Astrocyte (in vitro differentiated cells and primary cell): ENCODE measurements at regions not wholly inside any gene's neighbourhood (a gene's known extent, or its start where the extent isn't known, plus 50 kb on each side); places are given as distances from the start of the nearest gene placed in this dataset.
"Not testable (repeated sequence)": the region's sequence is repeated elsewhere in the genome, so short reads cannot be mapped to it uniquely, and the experiment has no call there.

Experiments
- DNase-seq: peaks from one replicate; pipeline ENCODE4 v3.0.0-alpha.2; 2010; ENCODE audit warnings: low read depth
- FAIRE-seq: peaks from 2 replicates; lab custom pipeline; 2011; peaks lifted over from hg19 to GRCh38; lab: Jason Lieb, UNC
- H2AFZ ChIP-seq: 2 replicates; pipeline ENCODE4 v1.6.0; 2012; ENCODE audit warnings: low read depth, low read length, inconsistent platforms
- H3K27ac ChIP-seq: 2 replicates; pipeline ENCODE4 v1.5.1; 2011; ENCODE audit warnings: low read depth, low read length, inconsistent platforms
- H3K27me3 ChIP-seq: 2 replicates; pipeline ENCODE4 v1.6.0; 2011; ENCODE audit warnings: low read length, inconsistent platforms; ENCODE audit not compliant: insufficient read depth
- H3K36me3 ChIP-seq: 2 replicates; pipeline ENCODE4 v1.5.1; 2011; ENCODE audit warnings: low read length, inconsistent platforms; ENCODE audit not compliant: insufficient read depth
- H3K4me1 ChIP-seq: 2 replicates; pipeline ENCODE4 v1.5.1; 2011; ENCODE audit warnings: low read length, inconsistent platforms; ENCODE audit not compliant: insufficient read depth
- H3K4me2 ChIP-seq: 2 replicates; pipeline ENCODE4 v1.6.0; 2012; ENCODE audit warnings: low read length, inconsistent platforms
- H3K4me3 ChIP-seq: 2 replicates; pipeline ENCODE4 v1.5.1; 2011; ENCODE audit warnings: low read depth, mild to moderate bottlenecking, low read length, inconsistent platforms; ENCODE audit not compliant: insufficient read depth
- H3K79me2 ChIP-seq: 2 replicates; pipeline ENCODE4 v1.6.0; 2012; ENCODE audit warnings: mild to moderate bottlenecking, low read length, inconsistent platforms; ENCODE audit not compliant: insufficient read depth
- H3K9ac ChIP-seq: 2 replicates; pipeline ENCODE4 v1.6.0; 2012; ENCODE audit warnings: mild to moderate bottlenecking, low read length, inconsistent platforms
- H3K9me3 ChIP-seq: 2 replicates; pipeline ENCODE4 v1.5.1; 2012; ENCODE audit warnings: low read depth, mild to moderate bottlenecking, low read length, inconsistent platforms; ENCODE audit not compliant: insufficient read depth
- H4K20me1 ChIP-seq: 2 replicates; pipeline ENCODE4 v1.6.0; 2012; ENCODE audit warnings: low read length, inconsistent platforms; ENCODE audit not compliant: insufficient read depth
- H3K27ac Mint-ChIP-seq: one replicate; pipeline ENCODE4 v1.8.0; 2021; ENCODE audit warnings: mild to moderate bottlenecking, mixed read lengths; ENCODE audit not compliant: unreplicated experiment
- H3K27me3 Mint-ChIP-seq: one replicate; pipeline ENCODE4 v1.8.0; 2021; ENCODE audit warnings: low read depth, mixed read lengths; ENCODE audit not compliant: unreplicated experiment
- H3K36me3 Mint-ChIP-seq: one replicate; pipeline ENCODE4 v1.8.0; 2021; ENCODE audit warnings: low read depth, mixed read lengths; ENCODE audit not compliant: unreplicated experiment
- H3K4me1 Mint-ChIP-seq: one replicate; pipeline ENCODE4 v1.8.0; 2021; ENCODE audit warnings: low read depth, mixed read lengths; ENCODE audit not compliant: unreplicated experiment
- H3K4me3 Mint-ChIP-seq: one replicate; pipeline ENCODE4 v1.8.0; 2021; ENCODE audit warnings: mild to moderate bottlenecking, moderate library complexity, mixed read lengths; ENCODE audit not compliant: unreplicated experiment
- H3K9me3 Mint-ChIP-seq: one replicate; pipeline ENCODE4 v1.8.0; 2021; ENCODE audit warnings: mild to moderate bottlenecking, mixed read lengths; ENCODE audit not compliant: unreplicated experiment
- EZH2 ChIP-seq: IDR thresholded peaks from 2 replicates; pipeline ENCODE4 v1.6.1; 2012; ENCODE audit warnings: mild to moderate bottlenecking, low read length, inconsistent platforms; ENCODE audit not compliant: insufficient read depth
- TF ChIP-seq, protein P1 (sequence below): IDR thresholded peaks from 2 replicates; pipeline ENCODE4 v1.5.1; 2011; ENCODE audit warnings: low read depth, mild to moderate bottlenecking, inconsistent platforms, low read length, moderate library complexity; ENCODE audit not compliant: insufficient read depth

DNA sequence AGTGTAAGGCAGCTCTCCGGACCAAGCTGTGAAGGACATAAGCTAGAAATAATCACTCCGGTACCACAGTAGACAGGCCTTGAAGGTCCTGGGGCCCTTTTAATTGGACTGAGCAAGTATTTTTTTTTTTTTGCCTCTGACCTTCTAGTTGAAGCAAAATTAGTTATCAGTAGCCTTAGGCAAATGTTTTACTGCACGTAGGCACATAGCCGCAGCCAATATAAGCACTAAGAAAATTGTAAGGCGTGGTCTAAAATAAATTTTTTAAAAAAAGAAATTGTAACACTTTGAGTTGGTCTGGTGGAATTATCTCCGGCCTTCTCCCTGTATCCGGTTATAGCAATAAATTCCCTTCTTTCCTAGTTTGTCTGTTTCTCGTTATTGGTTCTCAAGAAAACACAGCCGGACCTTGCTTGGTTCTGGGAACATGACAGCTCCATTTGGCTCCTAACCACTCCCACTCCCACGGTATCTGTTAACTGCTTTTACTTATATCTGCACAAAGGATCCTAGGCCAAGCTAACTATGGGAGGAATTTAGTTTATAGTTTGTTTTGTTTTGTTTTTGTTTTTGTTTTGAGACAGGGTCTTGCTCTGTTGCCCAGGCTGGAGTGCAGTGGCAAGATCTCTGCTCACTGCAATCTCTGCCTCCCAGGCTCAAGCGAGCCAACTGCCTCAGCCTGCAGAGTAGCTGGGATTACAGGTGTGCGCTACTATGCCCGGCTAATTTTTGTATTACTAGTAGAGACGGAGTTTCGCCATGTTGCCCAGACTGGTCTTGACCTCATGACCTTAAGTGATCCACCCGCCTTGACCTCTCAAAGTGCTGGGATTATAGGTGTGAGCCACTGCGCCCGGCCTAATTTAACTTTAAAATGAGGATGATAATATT lies 124.4 kb upstream of the KIF5B start:
- H3K4me3 Mint-ChIP-seq, result no peak overlapping the region
- H3K36me3 Mint-ChIP-seq, result no peaks in the 10 kb centered on the region
- no peak overlapping the region for H3K27ac Mint-ChIP-seq
- Histone ChIP-seq H3K9ac (no peak overlapping the region), H3K79me2 (no peaks in the 10 kb centered on the region), H3K9me3 (no peaks in the 10 kb centered on the region), H2AFZ (no peak overlapping the region), H3K36me3 (no peaks in the 10 kb centered on the region), H3K4me2 (no peak overlapping the region), H4K20me1 (no peaks in the 10 kb centered on the region), H3K27ac (no peak overlapping the region), H3K4me3 (no peak overlapping the region), H3K4me1 (no peaks in the 10 kb centered on the region), H3K27me3 (no peaks in the 10 kb centered on the region)
- FAIRE-seq (no peak), DNase-seq (no peak)
- no peak for TF ChIP-seq EZH2
- TF ChIP-seq, protein P1, sequence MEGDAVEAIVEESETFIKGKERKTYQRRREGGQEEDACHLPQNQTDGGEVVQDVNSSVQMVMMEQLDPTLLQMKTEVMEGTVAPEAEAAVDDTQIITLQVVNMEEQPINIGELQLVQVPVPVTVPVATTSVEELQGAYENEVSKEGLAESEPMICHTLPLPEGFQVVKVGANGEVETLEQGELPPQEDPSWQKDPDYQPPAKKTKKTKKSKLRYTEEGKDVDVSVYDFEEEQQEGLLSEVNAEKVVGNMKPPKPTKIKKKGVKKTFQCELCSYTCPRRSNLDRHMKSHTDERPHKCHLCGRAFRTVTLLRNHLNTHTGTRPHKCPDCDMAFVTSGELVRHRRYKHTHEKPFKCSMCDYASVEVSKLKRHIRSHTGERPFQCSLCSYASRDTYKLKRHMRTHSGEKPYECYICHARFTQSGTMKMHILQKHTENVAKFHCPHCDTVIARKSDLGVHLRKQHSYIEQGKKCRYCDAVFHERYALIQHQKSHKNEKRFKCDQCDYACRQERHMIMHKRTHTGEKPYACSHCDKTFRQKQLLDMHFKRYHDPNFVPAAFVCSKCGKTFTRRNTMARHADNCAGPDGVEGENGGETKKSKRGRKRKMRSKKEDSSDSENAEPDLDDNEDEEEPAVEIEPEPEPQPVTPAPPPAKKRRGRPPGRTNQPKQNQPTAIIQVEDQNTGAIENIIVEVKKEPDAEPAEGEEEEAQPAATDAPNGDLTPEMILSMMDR, result no peak
- H3K27me3 Mint-ChIP-seq, result no peaks in the 10 kb centered on the region
- no peaks in the 10 kb centered on the region for H3K4me1 Mint-ChIP-seq
- no peaks in the 10 kb centered on the region for H3K9me3 Mint-ChIP-seq

DNA sequence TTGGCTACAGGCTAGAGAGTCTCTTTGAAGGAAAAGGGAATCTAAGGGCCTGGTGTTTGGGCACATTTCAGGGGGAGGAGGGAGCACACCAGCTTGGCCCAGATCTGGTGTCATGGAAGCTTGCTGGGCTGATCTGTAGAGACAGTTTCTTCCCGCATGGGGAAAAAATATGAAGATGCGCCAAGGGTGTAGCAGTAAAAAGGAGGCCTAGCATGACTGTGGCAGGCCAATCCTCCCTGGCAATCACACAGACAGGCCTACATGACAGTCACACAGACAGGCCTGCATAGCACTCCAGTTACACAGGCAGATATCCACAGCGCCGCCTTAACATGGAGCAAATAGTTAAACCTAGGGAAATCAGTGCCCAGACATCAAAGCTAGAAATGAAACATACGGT lies 123.6 kb upstream of the KIF5B start:
- TF ChIP-seq, protein P1, result no peak
- no peak for TF ChIP-seq EZH2
- no peaks in the 10 kb centered on the region for H3K4me1 ChIP-seq
- H2AFZ ChIP-seq, result no peak overlapping the region
- H3K4me3 Mint-ChIP-seq, result no peak overlapping the region
- H3K36me3 Mint-ChIP-seq, result no peaks in the 10 kb centered on the region
- H3K4me1 Mint-ChIP-seq, result no peaks in the 10 kb centered on the region
- no peak overlapping the region for H3K27ac ChIP-seq
- H3K79me2 ChIP-seq, result no peaks in the 10 kb centered on the region
- no peak overlapping the region for H3K9ac ChIP-seq
- FAIRE-seq (no peak), DNase-seq (no peak)
- no peaks in the 10 kb centered on the region for H3K27me3 ChIP-seq
- no peaks in the 10 kb centered on the region for H3K9me3 Mint-ChIP-seq
- H3K9me3 ChIP-seq, result no peaks in the 10 kb centered on the region
- no peaks in the 10 kb centered on the region for H3K36me3 ChIP-seq
- H3K4me3 ChIP-seq, result no peak overlapping the region
- no peak overlapping the region for H3K4me2 ChIP-seq
- no peaks in the 10 kb centered on the region for H3K27me3 Mint-ChIP-seq
- no peaks in the 10 kb centered on the region for H4K20me1 ChIP-seq
- no peak overlapping the region for H3K27ac Mint-ChIP-seq

DNA sequence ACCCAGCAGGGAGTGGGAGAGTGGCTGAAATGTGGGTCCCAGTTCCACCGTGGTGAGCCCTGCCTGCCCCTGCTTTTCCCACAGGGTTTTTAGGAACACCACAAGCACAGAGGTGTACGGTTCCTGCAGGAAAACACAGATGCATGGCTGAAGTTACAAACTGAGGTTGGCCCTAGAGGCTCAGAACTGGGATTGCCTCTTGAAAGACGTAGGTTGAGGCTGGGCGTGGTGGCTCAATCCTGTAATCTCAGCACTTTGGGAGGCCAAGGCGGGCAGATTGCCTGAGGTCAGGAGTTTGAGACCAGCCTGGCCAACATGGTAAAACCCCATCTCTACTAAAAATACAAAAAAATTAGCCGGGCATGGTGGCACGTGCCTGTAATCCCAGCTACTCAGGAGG lies 121.4 kb upstream of the KIF5B start:
- H4K20me1 ChIP-seq, H2AFZ ChIP-seq, H3K4me2 ChIP-seq, H3K27ac Mint-ChIP-seq, H3K79me2 ChIP-seq, H3K27me3 Mint-ChIP-seq, H3K9ac ChIP-seq, FAIRE-seq, H3K9me3 ChIP-seq, H3K9me3 Mint-ChIP-seq, H3K27ac ChIP-seq, H3K36me3 Mint-ChIP-seq, H3K36me3 ChIP-seq, H3K4me1 Mint-ChIP-seq, H3K4me3 Mint-ChIP-seq, DNase-seq, H3K4me1 ChIP-seq, H3K4me3 ChIP-seq, H3K27me3 ChIP-seq: not testable (repeated sequence)
